HG03066 (cell line): ENCODE measurements at regions not wholly inside any gene's neighbourhood (a gene's known extent, or its start where the extent isn't known, plus 50 kb on each side); places are given as distances from the start of the nearest gene placed in this dataset.
"Not testable (repeated sequence)": the region's sequence is repeated elsewhere in the genome, so short reads cannot be mapped to it uniquely, and the experiment has no call there.

Experiments
- ATAC-seq: cut with Tn5 transposase; IDR thresholded peaks from one replicate; pipeline ENCODE4 v1.9.1; 2021; ENCODE audit warnings: low read depth; ENCODE audit not compliant: unreplicated experiment

DNA sequence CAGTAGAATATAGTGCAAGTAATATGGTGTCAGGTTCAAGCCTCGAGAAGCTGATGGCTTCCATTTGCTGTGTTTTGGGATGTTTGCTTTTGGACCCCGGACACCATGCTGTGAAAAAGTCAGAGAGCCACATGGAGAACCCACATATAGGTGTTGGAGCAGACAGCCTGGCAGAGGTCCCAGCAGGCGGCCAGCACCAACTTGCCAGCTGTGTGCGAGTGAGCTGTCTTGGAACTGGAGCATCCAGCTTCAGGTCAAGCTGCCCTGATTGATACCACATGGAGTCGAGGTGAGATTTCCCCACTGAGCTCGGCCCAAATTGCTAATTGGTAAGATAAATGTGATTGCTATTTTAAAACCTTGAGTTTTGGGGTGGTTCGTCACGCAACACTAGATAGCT lies 185.7 kb upstream of the TBL1XR1 start:
- no peak for ATAC-seq

DNA sequence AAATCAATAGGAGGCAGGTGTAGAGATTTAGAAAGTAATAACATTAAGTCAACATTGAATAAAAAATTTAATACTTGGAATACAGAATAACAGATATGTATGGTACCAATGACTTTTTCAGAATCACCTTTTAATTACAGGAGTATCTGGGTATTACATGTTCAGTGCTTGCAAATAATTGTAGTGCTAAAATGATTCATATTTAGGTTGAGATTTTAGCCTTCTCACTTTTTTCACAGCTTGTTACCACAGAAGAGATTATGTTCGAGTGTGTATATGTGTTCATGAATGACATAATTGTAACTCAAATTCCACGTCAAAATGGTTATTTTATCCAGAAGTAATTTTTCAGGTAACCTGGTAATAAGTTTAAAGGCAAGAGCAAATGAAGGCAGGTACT lies 187.9 kb upstream of the TBL1XR1 start:
- ATAC-seq = no peak

DNA sequence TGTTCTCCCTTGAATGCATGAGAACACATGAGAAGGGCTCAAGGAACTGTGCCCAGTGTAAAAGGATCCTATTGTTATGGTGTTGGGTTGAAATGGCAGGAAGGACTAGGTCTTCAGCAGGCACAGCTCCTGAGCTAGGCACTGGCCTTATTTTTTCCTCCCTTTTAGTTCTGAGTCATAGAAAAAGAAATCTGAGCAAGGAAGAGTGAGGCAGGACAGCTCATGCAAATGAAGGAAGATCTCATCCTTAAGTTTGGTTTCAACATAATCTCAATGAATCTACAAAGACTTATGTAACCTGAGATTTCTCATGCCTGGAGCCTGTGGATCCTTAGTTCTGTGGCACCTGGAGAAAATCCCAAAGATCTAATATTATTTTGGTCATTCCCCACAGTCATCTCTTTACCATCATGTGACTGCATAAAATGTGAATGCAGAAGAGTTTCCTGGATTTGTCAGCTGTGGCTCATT lies 188.6 kb upstream of the TBL1XR1 start:
- ATAC-seq = no peak

DNA sequence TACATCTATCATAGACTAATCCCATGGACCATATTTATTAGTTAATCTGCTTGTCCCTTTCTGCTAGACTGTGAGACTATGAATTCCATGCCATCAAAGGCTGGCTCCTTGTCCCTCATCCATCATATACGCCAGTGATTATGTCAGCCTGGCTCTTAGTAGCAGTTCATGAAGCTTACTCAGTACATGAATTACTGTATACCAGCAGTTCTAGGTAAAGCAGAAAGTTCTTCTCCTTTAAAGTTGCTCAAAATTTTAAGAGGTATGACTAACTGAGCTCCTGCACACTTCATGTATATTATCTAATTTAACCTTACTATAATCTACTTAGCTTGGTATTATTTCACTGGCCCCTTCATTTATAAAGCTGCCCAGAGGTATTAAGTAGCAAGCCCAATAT lies 190.9 kb upstream of the TBL1XR1 start:
- ATAC-seq = no peak

DNA sequence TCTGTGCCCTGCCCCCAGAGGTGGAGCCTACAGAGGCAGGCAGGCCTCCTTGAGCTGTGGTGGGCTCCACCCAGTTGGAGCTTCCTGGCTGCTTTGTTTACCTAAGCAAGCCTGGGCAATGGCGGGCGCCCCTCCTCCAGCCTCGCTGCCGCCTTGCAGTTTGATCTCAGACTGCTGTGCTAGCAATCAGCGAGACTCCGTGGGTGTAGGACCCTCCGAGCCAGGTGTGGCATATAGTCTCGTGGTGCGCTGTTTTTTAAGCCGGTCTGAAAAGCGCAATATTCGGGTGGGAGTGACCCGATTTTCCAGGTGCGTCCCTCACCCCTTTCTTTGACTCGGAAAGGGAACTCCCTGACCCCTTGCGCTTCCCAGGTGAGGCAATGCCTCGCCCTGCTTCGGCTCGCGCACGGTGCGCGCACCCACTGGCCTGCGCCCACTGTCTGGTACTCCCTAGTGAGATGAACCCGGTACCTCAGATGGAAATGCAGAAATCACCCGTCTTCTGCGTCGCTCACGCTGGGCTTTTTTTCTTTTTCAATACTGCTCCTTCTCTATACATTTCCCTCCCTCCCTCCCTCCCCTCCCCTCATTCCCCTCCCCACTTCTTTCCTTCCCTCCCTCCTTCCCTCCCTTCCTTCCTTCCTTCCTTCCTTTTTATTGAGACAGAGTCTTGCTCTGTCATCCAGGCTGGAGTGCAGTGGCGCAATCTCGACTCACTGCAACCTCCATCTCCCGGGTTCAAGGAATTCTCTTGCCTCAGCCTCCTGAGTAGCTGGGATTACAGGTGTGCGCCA lies 197.1 kb upstream of the TBL1XR1 start:
- ATAC-seq = not testable (repeated sequence)

DNA sequence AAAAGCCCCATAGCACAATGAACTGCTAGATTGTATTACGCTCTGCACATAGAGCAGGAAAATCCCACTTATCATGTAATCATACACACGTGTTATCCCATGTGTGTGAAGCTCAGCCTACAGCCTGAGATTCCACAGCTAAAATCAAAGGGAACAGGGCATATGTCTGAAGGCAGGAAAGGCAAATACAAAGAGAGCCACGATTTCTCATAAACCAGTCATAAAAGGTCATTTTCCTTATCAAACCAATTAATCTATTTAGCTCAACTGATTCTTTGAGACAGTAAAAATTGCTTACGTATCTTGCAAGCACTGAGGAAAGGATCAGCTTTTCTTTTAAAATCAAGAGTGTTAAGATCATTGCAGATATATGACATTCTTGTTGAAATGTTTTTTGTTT lies 199.5 kb upstream of the TBL1XR1 start:
- ATAC-seq = no peak

DNA sequence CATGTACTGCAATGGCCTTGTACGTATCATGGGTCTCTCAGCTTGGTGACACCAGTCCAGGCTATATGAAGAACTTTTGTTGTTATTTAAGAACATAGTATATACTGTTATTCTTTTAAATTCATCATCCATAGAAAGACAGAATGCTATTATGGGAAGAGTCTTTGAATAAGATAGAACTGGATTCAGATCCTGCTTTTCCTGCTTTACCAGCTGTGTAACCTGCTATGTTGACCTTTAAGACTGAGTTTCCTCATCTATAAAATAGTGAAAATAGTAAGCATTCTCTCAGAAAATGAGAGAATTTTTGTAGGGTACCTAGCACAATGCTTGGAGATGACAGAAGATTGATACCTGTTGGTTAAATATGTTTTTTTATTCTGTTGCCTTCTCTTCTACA lies 204.1 kb upstream of the TBL1XR1 start:
- no peak for ATAC-seq

DNA sequence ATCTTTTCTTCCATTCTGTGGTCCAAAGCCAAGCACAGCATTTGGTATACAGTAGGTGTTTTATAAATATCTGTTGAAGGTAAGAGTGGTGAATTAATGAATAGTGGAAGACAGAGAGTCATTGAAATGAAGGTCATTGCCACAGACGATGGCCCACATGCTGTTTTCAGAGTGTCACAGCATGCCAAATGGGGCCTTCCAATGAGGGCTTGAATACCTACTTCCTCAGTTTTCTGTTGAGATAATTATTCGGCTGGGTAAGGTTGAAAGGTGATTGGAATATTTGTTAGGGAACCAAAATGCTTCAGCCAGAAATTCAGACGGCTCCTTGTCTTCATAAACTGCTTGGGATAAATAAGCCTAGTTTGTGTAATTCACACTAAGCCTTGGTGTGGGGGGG lies 205.3 kb upstream of the TBL1XR1 start:
- no peak for ATAC-seq

DNA sequence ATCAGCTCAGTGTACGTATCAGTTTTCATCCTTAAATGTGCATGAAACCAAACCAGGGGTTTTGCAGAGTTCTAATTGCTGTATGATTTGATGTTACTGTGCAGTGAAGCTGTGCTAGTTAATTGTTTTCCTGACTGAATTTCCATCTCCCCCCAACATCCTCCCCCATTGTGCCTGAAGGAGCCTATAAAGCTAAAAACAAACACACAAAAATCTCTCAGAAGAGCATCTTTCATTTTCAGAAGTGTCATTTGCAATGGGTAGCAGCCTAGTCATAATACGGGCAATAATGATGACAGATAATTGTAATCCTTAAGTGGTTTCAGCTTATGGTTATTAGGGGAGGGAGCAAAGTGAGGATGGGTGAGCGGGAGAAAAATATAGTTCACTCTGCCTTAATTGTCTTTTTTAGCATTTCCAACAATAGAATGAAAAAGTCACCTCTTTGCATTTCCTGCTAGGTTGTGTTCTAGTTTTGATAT lies 207.9 kb upstream of the TBL1XR1 start:
- no peak for ATAC-seq

DNA sequence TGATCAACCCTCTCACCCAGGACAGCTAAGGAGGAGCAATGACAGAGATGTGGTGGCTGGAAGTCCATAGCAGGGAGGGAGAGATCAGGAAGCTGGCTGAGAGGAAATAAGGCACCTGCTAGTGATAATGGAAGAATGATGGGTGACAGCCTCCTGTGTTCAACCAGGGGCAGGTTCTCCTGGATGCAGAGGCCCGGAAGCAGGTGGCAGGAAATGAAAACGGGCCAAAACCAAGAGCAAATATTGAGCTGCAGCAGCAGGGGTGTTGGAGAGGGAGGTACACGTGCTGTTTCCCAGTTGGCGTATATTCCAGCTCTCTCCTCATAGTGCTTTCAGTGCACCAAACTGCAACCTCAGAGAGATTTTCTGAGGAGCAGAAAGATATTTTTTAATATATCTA lies 213.4 kb upstream of the TBL1XR1 start:
- no peak for ATAC-seq

DNA sequence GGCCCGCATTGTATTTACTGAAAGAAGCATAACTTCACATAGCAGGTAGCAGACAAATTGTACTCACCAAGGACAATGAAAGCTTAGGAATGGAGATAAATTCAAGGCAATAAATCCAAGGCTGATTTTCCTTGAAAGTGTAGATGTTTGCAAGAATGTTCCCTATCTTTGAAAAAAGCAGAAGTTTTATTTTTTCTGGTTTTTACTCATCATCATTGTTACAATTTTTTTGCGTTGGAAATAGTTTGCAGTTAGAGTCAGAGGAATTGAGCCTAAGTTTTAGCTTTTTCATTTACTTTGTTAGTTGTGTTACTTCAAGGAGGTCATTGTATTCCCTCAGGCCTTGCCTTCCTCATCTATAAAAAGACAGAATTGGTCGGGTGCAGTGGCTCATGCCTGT lies 213.9 kb upstream of the TBL1XR1 start:
- ATAC-seq = no peak

DNA sequence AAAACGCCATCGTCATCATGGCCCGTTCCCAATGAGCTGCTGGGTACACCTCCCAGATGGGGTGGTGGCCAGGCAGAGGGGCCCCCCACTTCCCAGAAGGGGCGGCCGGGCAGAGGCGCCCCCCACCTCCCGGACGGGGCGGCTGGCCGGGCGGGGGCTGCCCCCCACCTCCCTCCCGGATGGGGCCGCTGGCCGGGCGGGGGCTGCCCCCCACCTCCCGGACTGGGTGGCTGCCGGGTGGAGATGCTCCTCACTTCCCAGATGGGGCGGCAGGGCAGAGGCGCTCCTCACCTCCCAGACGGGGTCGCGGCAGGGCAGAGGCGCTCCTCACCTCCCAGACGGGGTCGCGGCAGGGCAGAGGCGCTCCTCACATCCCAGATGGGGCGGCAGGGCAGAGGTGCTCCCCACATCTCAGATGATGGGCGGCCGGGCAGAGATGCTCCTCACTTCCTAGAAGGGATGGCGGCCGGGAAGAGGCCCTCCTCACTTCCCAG lies 215.4 kb upstream of the TBL1XR1 start:
- ATAC-seq = not testable (repeated sequence)

DNA sequence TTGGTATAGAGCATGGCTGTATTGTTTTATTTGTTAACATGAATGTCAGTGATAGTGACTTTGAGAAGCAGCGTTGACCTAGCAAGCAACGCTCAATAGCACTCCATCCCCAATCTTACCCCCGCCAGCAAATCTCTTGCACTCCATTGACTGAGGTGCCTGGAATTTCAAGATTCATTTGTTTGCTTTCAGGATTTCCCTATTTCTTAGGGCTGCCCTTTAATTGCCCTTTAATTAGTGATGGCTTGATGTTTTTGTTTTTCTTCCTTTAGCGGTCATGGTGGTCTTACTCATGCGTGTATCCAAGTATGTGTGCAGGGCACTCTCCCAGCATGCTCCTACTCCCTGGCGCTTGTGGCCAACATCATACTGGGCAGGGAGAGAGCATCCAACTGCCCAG lies 216.8 kb upstream of the TBL1XR1 start:
- no peak for ATAC-seq

DNA sequence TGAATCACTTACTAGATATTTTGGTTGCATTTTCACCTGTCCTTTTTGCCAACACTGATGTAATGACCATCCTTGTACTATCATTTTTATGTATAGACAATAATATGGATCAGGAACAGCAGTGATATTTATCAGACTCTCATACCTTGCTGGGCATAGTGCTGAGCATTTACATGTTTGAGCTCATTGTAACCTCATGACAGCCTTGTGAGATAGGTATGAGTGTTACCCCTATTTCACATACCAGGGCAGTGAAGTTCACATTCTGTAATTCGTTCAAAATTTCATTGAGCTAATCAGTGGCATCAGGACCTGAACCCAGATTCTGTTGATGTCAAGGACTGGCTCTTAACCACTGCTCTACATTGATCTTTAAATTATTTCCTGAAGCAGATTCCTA lies 221.5 kb upstream of the TBL1XR1 start:
- no peak for ATAC-seq

DNA sequence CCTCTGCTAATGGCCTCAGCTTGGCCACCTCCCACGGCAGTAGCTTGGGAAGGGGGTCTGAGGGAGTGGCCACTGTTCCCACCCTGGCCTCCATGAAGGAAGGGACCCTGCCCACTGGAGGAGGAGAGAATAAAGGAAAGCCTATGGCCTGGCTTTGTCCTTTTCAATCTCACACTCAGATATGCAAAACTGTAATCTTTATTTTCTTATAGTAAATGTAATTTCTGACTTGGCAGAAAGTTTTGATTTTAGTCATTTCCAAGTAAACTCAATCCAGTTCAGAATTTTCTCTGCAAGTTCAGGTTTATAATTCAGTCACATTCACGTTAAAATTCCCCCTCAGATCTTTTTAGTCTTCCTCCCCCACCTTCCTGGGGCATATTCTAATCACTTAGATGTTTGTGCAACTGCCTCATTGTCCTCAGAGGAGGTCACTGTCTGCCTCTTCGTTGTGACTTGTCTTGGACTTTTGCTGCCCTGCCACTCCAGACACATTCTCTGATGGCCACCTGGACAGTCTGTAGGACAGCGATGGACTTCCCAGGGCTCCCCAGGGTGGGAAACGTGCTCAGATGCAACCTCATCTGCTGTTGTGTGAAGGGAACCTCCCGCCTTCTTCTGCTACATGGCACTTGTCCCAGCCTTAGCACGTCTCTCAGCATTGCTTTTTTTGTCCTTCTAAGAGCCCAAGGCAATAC lies 222.8 kb upstream of the TBL1XR1 start:
- no peak for ATAC-seq

DNA sequence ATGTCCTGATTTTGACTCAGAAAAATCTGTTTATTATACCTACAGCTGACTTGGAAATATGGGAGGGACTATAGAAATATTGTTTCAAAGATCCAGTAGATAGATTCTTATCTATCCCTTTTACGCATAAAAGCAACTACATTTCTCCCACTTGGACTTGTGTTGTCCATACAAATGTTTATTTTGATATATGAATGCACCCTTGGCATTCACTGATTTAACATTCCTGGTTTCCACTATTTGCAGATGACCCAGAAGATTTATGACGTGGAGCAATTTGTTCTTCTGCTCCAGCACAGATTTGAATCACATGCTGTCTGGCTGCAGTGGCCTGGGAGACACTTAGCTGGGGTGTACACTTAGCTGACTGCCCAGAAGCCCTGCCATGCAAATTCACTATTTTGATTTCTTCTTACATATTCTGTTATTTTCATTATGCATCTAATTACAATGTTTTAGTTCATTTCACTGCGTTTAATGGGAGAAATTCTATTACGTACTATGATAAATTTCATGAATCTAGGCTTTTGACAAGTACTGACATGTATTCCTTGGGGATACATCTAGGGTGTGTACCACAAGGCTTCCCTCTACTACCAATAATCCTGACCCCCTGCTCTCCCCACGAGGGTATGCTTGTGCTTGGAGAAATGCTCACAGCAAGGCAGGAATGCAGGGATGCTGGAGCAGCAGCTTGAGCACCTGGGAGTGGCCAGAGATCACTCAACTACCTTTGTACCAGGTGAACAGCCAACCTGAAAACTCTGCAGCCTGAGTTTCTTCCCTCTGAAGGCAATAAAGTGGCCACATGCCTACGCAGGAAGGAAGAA lies 223.6 kb upstream of the TBL1XR1 start:
- ATAC-seq = no peak

DNA sequence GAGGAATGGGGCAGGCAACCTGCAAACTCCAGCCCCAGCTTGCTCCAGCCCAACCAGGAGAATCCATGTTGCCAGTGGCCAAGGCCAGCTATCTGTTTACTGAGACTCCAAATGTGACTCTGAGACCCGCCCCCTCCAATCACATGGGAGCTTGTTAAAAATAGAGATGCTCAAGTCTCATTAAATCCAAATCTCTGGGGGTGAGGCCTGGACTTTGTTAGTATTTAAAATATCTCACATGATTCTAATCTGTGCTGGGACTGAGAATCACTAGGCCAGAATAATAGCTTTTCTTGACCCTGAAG lies 224.2 kb upstream of the TBL1XR1 start:
- no peak for ATAC-seq

DNA sequence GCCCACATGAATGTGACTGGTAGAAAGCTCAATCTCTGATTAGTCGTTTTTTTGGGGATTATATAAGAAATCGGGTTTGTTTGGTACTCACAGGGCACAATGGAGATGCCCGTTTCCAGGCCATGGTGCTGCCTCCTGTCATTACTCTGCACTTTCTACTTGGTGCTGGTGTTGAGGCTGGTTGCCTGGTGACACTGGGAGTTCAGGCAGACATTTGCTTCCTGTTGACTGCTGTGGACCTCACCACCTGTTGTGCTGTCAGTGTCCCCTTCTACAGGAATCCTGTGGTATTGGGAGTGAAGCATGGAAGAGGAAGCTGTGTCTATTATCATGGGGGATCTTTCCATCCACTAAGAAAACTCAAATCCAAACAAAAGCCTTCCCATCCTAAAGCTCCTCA lies 227.2 kb upstream of the TBL1XR1 start:
- no peak for ATAC-seq

DNA sequence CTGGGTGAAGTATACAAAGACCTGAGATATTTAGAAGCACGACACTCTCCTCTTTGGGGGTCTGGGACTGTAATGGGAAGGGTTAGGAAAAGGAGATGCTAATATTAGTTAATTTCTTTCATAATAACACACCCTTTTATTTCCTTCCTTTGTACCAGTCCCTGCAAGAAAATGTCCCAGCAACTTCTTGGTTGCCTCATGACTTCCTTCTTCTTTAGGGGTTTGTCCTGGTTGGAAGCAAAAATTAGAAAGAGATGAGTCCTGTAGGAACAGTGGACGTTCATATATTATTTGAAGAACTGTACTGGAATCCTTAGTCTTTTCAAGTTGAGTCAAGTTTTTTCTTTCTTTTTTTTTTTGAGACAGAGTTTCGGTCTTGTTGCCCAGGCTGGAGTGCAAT lies 227.8 kb upstream of the TBL1XR1 start:
- no peak for ATAC-seq

DNA sequence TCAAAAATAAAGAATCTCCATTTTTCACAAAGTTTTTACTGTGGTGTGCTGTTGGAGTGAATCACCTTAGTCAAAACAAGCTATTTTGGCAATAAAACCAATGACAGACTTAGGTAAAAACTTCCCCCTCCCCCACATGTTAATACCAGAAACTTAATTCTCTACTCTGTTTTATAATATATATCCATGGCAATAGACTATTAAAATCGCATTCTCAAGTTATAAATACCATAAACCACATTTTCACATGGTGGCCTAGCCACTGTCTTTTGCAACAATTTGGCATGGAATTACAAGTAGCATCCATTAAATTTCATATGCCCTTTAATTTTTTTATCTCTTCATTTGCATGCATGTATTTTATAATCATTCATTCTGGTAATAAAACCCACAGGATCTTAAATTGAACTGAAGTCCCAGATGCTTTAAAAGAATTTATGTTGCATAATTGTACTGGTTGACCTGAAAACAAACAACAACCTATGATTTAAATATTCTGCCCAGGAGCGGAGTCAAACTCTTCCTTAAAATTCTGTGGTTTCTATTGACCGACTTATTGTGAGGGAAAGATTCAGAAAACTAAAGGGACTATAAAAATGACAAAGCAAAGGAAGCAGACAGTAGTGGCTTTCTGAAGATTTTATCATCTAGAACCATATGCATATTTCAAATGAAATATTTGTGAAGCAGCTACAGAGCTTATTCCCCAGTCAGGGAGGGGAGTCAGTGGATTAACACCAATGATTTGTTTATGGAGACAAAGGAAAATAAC lies 229.0 kb upstream of the TBL1XR1 start:
- no peak for ATAC-seq
